ENCODE measurements at regions not wholly inside any gene's neighbourhood (a gene's known extent, or its start where the extent isn't known, plus 50 kb on each side); places are given as distances from the start of the nearest gene placed in this dataset.

DNA sequence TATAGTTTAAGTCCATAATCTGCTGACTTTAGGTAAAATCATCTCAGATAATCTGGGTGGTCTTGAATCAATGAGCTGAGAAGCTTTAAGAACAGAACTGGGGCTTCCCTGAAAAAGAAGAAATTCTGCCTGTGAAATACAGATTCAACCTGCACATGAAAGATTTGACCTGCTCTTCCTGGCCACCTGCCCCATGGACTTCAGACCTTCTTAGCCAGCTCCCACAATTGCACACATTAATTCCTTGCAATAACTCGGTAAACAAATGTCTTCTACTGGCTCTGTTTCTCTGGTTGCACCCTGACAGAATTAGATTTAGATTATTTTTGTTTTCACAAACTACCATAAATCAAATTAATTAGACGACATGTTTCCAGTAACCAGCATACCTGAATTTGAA, 2117.9 kb upstream of the C9orf72 start:
- Histone ChIP-seq H2BK5ac (ENCODE audit: low read depth, low read length) (no peak overlapping the region), H2BK120ac (replicated peaks; ENCODE audit: low read depth, low read length) (no peak overlapping the region), H4K8ac (ENCODE audit: extremely low read depth, insufficient read depth, low read length) (no peak overlapping the region), H3K18ac (ENCODE audit: extremely low read depth, low read length) (no peak overlapping the region), H3K23ac (ENCODE audit: insufficient read length) (no peak overlapping the region), H3K4me2 (ENCODE audit: insufficient read depth in 1 of 2, low read depth in 2 of 2, low read length in 2 of 2) (no peak overlapping the region), H3K4me1 (replicated peaks in 1 of 4; ENCODE audit: control insufficient read depth in 3 of 4, insufficient read depth in 4 of 4, low read length in 3 of 4) (no peaks in the 10 kb centered on the region), H4K20me1 (replicated peaks in 1 of 2; ENCODE audit: control insufficient read depth in 1 of 2, insufficient read depth in 2 of 2, low read length in 2 of 2) (no peaks in the 10 kb centered on the region), H3K14ac (ENCODE audit: insufficient read length) (no peak overlapping the region), H3K4me3 (ENCODE audit: extremely low read depth in 1 of 4, insufficient read depth in 2 of 4, low read depth in 3 of 4, low read length in 4 of 4) (no peak overlapping the region), H3K36me3 (ENCODE audit: control insufficient read depth in 2 of 4, insufficient read depth in 4 of 4, low read length in 3 of 4) (no peaks in the 10 kb centered on the region), H2BK20ac (ENCODE audit: low read length) (no peak overlapping the region), H2AK5ac (ENCODE audit: low read depth, low read length) (no peak overlapping the region), H3K79me1 (ENCODE audit: low read depth, low read length) (no peaks in the 10 kb centered on the region), H4K5ac (ENCODE audit: insufficient read length, low read depth, low read length) (no peak overlapping the region), H3K79me2 (ENCODE audit: control insufficient read depth in 1 of 2, insufficient read depth in 2 of 2, low read length in 2 of 2) (no peaks in the 10 kb centered on the region), H3K27ac (ENCODE audit: low read depth, low read length) (no peak overlapping the region), H3K23me2 (ENCODE audit: low read depth, low read length) (no peaks in the 10 kb centered on the region), H2BK15ac (ENCODE audit: low read length) (no peak overlapping the region), H3K4ac (replicated peaks; ENCODE audit: insufficient read length, low read depth, low read length) (no peak overlapping the region), H2AFZ (ENCODE audit: low read length) (no peak overlapping the region), H4K91ac (replicated peaks; ENCODE audit: insufficient read length, low read length) (no peak overlapping the region), H3K56ac (replicated peaks; ENCODE audit: insufficient read length, low read depth, low read length) (no peak overlapping the region), H3K9ac (replicated peaks in 1 of 4; ENCODE audit: extremely low read depth in 1 of 4, low read depth in 3 of 4, low read length in 3 of 4) (no peak overlapping the region), H3K9me3 (ENCODE audit: insufficient read depth in 2 of 2, low read depth in 1 of 2, low read length in 1 of 2) (no peaks in the 10 kb centered on the region), H3K27me3 (replicated peaks in 1 of 4; ENCODE audit: control insufficient read depth in 3 of 4, extremely low read depth in 1 of 4, insufficient read depth in 3 of 4, low read length in 3 of 4) (no peaks in the 10 kb centered on the region), H2BK12ac (ENCODE audit: low read depth, low read length) (no peak overlapping the region)
- DNase-seq (ENCODE audit: low read depth in 1 of 2, low spot score in 2 of 2) (no peak), FAIRE-seq (no peak)
- ChIA-PET POLR2A (ENCODE audit: partially characterized antibody) (no interaction called here), CTCF (ENCODE audit: partially characterized antibody) (interaction anchor here (0.7 to 1.9 kb wide), 2 partner anchors 402 to 477 kb away, joined by 3 to 5 read pairs; no protein-coding TSS in a partner anchor)
- 92% methylated on average over 2 of the region's 2 CpGs; no CpG with 5 or more reads in 1 of the 2 experiments for WGBS, 2 experiments (ENCODE audit: extremely low coverage in 1 of 2, insufficient coverage in 1 of 2, insufficient read length in 1 of 2, insufficient replicate concordance in 2 of 2, low coverage in 1 of 2, low lambda C conversion rate in 2 of 2, missing lambda C conversion rate in 1 of 2)
- TF ChIP-seq NRF1 (IDR thresholded peaks at IDR 0.05; ENCODE audit: low read depth, low read length): no peak
- TF ChIP-seq JUN (IDR thresholded peaks at IDR 0.05; ENCODE audit: low read depth, low read length): no peak
- TF ChIP-seq EZH2 (IDR thresholded peaks at IDR 0.05; ENCODE audit: low read depth, low read length, severe bottlenecking): no peak
- no peak for TF ChIP-seq SUZ12 (IDR thresholded peaks at IDR 0.05; ENCODE audit: low read length)
- TF ChIP-seq KDM4A (IDR thresholded peaks at IDR 0.05; ENCODE audit: low read depth, low read length, severe bottlenecking): no peak
- no peak for TF ChIP-seq SP4 (IDR thresholded peaks at IDR 0.05; ENCODE audit: low read length)
- TF ChIP-seq SRF (IDR thresholded peaks at IDR 0.05; ENCODE audit: low read depth, low read length): no peak
- TF ChIP-seq SAP30 (IDR thresholded peaks at IDR 0.05; ENCODE audit: insufficient read depth, insufficient replicate concordance, low read length): no peak
- TF ChIP-seq BACH1 (IDR thresholded peaks at IDR 0.05; ENCODE audit: low read length): no peak
- TF ChIP-seq, protein P1, sequence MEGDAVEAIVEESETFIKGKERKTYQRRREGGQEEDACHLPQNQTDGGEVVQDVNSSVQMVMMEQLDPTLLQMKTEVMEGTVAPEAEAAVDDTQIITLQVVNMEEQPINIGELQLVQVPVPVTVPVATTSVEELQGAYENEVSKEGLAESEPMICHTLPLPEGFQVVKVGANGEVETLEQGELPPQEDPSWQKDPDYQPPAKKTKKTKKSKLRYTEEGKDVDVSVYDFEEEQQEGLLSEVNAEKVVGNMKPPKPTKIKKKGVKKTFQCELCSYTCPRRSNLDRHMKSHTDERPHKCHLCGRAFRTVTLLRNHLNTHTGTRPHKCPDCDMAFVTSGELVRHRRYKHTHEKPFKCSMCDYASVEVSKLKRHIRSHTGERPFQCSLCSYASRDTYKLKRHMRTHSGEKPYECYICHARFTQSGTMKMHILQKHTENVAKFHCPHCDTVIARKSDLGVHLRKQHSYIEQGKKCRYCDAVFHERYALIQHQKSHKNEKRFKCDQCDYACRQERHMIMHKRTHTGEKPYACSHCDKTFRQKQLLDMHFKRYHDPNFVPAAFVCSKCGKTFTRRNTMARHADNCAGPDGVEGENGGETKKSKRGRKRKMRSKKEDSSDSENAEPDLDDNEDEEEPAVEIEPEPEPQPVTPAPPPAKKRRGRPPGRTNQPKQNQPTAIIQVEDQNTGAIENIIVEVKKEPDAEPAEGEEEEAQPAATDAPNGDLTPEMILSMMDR (IDR thresholded peaks at IDR 0.05; ENCODE audit: control extremely low read depth in 1 of 3, insufficient read depth in 1 of 3, low read depth in 1 of 3, low read length in 3 of 3): no peak
- no peak for TF ChIP-seq EGR1 (IDR thresholded peaks at IDR 0.05; ENCODE audit: borderline replicate concordance, low read depth, low read length)
- TF ChIP-seq BRCA1 (IDR thresholded peaks at IDR 0.05; ENCODE audit: low read depth, low read length): no peak
- TF ChIP-seq POLR2A (IDR thresholded peaks at IDR 0.05; ENCODE audit: control extremely low read depth in 1 of 2, low read depth in 2 of 2, low read length in 2 of 2): no peak
- no peak for TF ChIP-seq TEAD4 (IDR thresholded peaks at IDR 0.05; ENCODE audit: low read depth, low read length)
